Skin epidermis (tissue), 12 donors: ENCODE measurements at regions not wholly inside any gene's neighbourhood (a gene's known extent, or its start where the extent isn't known, plus 50 kb on each side); places are given as distances from the start of the nearest gene placed in this dataset.

Source experiments
- H3K27ac ChIP-seq, 21 experiments: fragments of 200-600 bp; sonication (generic) in 11 of 21; one replicate each; pipeline ENCODE4 v1.5.0; 2020; ENCODE audit warnings: mild to moderate bottlenecking in 3 of 21, inconsistent platforms in 2 of 21, moderate library complexity in 2 of 21
- H3K4me3 ChIP-seq, 7 experiments: fragments of 200-600 bp; sonication (generic) in 2 of 7; one replicate each; pipeline ENCODE4 v1.5.0; 2020; ENCODE audit warnings: inconsistent platforms in 2 of 7, mild to moderate bottlenecking in 2 of 7, moderate library complexity in 1 of 7

DNA sequence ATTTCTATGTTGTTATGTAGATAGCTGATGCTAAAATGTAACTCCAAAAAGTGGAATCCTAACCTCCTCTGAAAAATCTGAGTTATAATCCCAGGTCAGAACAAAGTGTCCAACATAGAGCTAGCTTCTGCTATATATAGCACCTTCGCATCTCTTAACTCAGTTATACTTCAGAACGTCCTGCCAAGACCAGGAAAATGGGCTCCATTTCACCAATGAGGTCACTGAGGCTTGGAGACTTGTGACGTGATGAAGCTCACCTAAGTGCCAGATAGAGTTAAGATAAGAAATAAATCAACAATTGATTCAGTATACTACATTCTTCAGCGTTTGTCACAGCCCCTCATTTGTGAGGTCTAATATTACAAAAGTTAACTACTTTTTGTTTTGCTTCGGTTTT lies 88.8 kb downstream of the KCTD12 start:
- Histone ChIP-seq H3K4me3 (no peak overlapping the region), H3K27ac (no peak overlapping the region)

GRCh38 chr13:76796851-76797250 lies 89.4 kb downstream of the KCTD12 start:
- Histone ChIP-seq H3K4me3 (no peak overlapping the region), H3K27ac (no peak overlapping the region)

- no peak overlapping the region for H3K4me3 ChIP-seq
- H3K27ac ChIP-seq: no peak overlapping the region
Measured at GRCh38 chr13:76795701-76796695, 90.2 kb downstream of the KCTD12 start.

DNA sequence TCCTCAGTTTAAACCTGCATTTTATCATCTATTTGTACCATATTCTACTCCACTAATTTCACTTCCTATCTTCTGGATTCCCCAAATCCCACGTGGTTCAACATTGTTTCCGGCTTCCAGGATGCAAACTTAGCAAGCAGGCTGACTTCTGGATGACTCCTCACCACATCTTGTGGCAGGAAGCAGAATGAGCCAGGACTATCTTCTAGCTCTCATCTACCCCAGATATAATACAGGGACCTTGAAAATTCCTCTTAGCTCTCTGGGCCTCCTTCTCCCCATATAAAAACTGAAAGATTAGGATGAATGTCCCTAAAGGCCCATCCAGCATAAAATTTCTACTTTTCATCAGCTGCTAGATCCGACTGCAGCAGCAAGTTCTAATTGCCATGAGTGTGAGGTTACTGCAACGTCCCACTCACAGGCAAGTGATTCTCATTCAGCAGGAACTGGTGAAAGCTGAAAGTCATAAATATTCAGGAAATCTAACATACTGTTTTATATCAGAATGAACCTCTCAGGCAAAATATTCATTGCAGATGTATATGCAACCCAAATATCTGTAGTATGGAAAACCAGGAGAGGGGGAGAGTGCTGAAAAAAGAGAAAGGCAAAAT lies 93.4 kb downstream of the KCTD12 start:
- H3K4me3 ChIP-seq: no peak overlapping the region
- peak overlapping the region in 5 of 21 experiments; percentile 5 to 47 (median 11) for H3K27ac ChIP-seq

DNA sequence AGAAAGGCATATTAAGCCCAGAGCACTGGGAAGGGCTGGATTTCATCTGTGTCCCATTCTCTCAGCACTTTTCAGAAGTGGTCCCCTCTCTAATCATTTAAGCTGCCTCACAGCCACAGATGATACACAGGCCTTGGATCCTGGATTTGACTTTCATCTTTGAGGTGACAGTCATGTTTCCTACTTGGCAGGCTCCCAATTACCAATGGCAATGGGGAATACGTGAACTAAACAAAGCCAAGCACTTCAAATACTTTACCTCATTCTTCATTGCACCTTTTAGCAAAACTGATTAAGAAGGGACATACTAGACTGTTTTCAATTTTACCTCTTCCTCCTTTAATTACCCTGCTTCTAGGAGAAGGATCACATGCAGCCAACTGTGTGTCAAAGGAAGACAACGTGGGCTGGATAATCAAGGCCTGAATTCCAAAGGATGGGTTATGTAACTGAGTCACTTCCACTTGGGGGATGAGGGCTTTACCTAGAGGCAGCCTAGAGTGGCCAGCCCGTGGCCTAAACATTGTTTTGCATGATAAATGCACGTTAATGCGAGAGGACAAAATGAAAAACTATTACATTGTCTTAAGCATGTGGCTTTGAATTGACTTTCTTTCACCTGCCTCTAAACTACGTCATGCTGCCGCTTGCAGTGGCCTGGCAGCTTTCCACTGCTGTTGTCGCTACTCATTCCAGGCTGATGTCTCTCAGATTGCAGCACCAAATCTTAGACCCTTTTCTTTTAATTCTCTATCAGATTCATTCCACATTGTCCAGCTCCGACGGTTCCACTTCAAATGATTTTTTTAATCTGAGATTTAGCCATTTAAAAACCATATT lies 95.0 kb downstream of the KCTD12 start:
- Histone ChIP-seq H3K27ac (peak overlapping the region in 6 of 21 experiments; percentile 9 to 66 (median 40)), H3K4me3 (no peak overlapping the region)

- Histone ChIP-seq H3K27ac (peak overlapping the region in 6 of 21 experiments; percentile 9 to 66 (median 40)), H3K4me3 (no peak overlapping the region)
Measured at GRCh38 chr13:76790526-76790925, 95.7 kb downstream of the KCTD12 start.

GRCh38 chr13:76783798-76784197 lies 102.4 kb downstream of the KCTD12 start:
- Histone ChIP-seq H3K4me3 (no peak overlapping the region), H3K27ac (no peak overlapping the region)

DNA sequence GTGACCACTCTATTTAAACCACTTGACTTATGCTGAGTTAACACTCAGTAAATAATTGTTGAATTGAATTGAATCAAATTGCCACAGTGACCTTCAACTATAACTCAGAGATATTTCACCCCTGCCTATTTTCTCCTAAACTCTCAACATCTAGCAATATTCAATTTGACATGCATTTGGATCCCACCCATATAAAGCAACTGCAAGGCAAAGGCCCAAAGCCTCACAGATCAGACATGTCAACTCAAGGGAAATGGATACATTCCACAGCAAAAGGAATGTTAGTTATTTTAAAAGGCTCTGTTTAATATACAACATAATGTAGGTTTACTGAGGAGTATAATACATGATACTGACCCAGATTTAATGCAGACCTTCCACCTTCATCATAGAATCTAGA lies 107.4 kb downstream of the KCTD12 start:
- no peak overlapping the region for H3K4me3 ChIP-seq
- H3K27ac ChIP-seq: no peak overlapping the region

GRCh38 chr13:76777096-76777495 lies 109.1 kb downstream of the KCTD12 start:
- Histone ChIP-seq H3K27ac (no peak overlapping the region), H3K4me3 (no peak overlapping the region)

DNA sequence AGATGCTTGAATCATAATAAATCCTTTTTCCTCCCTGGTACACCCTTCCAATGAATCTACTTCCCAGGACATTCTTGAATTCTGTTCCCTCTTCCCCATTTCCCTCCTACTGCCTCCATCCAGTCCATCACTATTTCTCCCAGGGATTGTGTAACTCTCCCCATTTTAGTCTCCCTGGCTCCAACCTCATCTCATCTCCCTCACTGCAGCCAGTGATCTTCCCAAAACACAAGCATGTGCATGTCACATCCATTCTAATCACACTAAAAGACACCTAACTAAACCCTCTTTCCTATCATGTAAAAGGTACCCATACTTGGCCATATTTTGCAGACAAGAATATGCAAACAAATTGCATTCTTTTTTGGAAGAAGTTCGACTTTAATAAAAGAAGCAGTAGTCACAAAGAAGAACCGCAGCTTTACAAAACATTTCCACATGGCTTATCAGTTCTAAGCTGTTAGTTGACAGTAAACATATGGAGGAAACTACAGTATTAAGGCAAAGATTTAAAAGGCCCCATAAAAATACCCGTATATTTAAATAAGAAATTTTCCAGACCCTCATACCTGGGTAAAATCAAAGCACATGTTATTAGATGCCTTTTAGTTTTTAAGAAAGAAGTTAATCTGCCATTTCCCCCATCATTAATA lies 111.0 kb downstream of the KCTD12 start:
- Histone ChIP-seq H3K27ac (no peak overlapping the region), H3K4me3 (no peak overlapping the region)

DNA sequence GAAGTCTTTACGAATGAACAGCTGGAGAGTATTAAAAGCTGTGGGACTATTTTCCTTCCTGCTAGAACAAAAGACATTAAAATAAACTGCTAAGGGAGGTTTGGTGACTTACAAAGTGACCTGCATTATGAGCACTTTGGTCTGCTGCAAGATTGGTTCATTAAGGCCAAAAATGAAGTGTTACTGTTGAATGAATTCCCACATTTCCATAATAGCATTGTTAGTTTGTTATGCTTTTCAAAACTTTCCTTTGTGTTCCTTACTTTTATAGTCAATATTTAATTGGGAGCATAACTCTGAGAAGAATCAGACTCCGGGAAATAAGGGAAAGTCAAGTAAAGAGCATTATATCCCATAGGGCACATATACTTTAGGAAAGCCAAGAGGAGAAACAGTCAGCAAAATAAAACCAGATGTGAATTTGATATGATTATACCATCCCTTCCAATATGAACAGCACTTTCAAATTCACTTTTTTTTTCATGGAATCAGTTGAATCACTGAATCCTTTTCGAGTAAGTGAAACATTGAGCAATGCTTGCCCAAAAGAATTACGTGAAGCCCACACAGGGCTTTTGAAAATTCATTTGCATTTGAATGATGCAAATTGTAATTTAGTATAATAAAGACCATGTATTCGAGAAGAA lies 112.6 kb downstream of the KCTD12 start:
- Histone ChIP-seq H3K27ac (peak overlapping the region in 2 of 21 experiments; percentile 3 to 43), H3K4me3 (no peak overlapping the region)

GRCh38 chr13:76772241-76772640 lies 114.0 kb downstream of the KCTD12 start:
- H3K4me3 ChIP-seq: no peak overlapping the region
- H3K27ac ChIP-seq: no peak overlapping the region

- no peak overlapping the region for H3K4me3 ChIP-seq
- H3K27ac ChIP-seq: no peak overlapping the region
Measured at GRCh38 chr13:76769271-76769791, 116.9 kb downstream of the KCTD12 start.

GRCh38 chr13:76768384-76768783 lies 117.8 kb downstream of the KCTD12 start:
- no peak overlapping the region for H3K27ac ChIP-seq
- no peak overlapping the region for H3K4me3 ChIP-seq

DNA sequence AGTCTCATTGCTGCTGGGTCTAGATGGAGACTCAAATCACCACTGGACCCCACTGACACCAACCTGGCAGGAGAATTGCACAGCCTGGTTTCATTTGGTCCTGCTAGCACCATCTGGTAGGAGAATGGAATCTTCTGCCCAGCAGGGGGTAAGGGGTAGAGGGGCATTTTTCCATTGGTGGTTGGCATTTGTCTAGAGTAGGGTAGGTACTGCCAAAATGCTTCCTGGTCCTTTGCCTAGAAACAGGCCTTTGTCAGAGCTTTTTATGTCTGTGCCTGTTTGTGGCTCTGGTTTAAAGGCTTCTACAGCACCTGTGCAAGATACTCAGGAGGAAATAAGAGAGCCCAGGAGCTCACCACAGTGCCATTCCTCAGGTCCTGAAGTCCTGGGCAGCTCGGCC lies 121.3 kb downstream of the KCTD12 start:
- no peak overlapping the region for H3K4me3 ChIP-seq
- peak overlapping the region in 11 of 21 experiments; percentile 2 to 74 (median 39) for H3K27ac ChIP-seq

GRCh38 chr13:76764429-76764828 lies 121.8 kb downstream of the KCTD12 start:
- peak overlapping the region in 10 of 21 experiments; percentile 2 to 74 (median 40) for H3K27ac ChIP-seq
- no peak overlapping the region for H3K4me3 ChIP-seq

DNA sequence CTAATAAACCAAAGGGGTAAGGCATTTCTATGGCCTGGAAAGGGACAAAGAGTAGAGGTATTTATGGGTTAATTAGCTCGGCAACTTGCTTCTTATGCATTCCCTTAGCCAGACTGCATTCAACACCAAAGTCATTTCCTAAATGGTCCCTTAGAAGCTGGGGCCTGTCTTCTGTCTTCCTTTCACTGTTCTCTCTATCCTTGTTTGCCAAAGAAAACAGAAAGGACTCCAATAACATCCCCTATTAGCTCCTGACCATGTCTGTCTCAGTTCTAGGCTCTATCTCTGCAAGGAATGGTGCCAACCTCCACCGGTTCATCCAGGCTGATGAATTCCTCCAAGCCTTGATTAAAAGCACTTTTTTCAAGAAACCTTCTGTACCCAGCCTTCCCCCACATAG lies 123.5 kb downstream of the KCTD12 start:
- peak overlapping the region in 2 of 21 experiments; percentile 34 to 57 for H3K27ac ChIP-seq
- H3K4me3 ChIP-seq: no peak overlapping the region

- H3K27ac ChIP-seq: no peak overlapping the region
- H3K4me3 ChIP-seq: no peak overlapping the region
Measured at GRCh38 chr13:76759877-76760276, 126.3 kb downstream of the KCTD12 start.

DNA sequence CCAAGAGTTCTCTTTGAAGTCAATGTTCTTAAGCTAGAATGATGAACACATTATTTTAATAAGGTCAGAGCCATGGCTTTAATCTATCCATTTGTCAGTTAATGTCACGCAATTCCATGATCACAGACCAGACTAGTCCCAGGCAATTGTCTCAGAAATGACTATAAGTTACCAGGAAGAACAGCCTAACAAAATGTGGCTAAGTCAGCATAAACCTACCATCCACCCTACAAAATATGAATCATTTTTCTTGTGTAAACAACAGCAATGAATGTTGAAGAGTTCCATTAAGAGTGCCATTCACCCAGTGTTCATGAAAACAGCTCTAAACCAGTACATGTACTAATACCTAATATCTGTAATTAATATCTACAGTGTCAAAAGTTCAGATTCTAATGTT lies 127.5 kb downstream of the KCTD12 start:
- Histone ChIP-seq H3K27ac (no peak overlapping the region), H3K4me3 (no peak overlapping the region)
